ENCODE measurements at regions not wholly inside any gene's neighbourhood (a gene's known extent, or its start where the extent isn't known, plus 50 kb on each side); places are given as distances from the start of the nearest gene placed in this dataset.

DNA sequence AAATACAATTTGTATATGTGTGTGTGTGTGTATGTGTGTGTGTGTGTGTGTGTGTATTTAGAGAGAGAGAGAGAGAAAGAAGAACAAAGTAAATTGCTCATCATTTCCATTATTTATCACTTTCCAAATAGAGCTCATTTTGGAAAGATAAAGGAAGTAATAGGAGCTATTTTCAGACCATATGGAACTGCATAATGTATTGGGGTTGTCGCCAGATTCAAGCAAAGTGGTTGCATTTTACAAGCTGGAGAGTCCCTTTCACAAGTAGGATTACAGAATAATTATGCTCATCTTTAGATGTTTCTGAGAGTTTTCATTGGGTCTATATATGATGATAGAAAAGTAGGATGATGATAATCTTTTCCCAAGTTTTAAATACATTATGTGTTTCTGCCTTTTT, 842.7 kb upstream of the SLC10A2 start:
- Mint-ChIP-seq H3K4me1 (ENCODE audit: low read depth, unreplicated experiment) (no peaks in the 10 kb centered on the region), H3K4me3 (ENCODE audit: unreplicated experiment) (no peak overlapping the region), H3K27ac (ENCODE audit: unreplicated experiment) (no peak overlapping the region), H3K9me3 (ENCODE audit: unreplicated experiment) (no peaks in the 10 kb centered on the region), H3K27me3 (ENCODE audit: unreplicated experiment) (no peaks in the 10 kb centered on the region), H3K36me3 (ENCODE audit: unreplicated experiment) (no peaks in the 10 kb centered on the region)
- TF ChIP-seq, protein P1, sequence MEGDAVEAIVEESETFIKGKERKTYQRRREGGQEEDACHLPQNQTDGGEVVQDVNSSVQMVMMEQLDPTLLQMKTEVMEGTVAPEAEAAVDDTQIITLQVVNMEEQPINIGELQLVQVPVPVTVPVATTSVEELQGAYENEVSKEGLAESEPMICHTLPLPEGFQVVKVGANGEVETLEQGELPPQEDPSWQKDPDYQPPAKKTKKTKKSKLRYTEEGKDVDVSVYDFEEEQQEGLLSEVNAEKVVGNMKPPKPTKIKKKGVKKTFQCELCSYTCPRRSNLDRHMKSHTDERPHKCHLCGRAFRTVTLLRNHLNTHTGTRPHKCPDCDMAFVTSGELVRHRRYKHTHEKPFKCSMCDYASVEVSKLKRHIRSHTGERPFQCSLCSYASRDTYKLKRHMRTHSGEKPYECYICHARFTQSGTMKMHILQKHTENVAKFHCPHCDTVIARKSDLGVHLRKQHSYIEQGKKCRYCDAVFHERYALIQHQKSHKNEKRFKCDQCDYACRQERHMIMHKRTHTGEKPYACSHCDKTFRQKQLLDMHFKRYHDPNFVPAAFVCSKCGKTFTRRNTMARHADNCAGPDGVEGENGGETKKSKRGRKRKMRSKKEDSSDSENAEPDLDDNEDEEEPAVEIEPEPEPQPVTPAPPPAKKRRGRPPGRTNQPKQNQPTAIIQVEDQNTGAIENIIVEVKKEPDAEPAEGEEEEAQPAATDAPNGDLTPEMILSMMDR (IDR thresholded peaks at IDR 0.05; ENCODE audit: partially characterized antibody, unreplicated experiment) = no peak
- DNase-seq = no peak

DNA sequence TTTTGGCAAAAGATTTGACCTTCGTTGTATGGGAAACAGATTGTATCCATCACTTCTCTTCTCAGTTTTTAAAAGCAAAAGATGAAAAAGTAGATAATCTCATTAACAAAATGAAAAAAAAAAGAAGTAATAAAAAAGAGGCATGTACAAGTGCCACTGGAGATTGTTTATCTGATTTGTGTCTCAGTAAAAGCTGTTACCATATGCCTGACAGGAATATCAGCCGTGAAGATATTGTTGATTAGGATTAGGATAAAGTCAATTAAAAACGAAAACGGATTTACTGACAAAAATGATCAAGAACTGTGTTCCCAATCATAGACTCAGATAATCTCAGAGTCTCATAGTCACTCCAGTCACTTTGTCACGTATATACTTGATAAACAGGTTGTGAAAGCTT, 842.1 kb upstream of the SLC10A2 start:
- Mint-ChIP-seq H3K36me3 (ENCODE audit: unreplicated experiment) (no peaks in the 10 kb centered on the region), H3K4me1 (ENCODE audit: low read depth, unreplicated experiment) (no peaks in the 10 kb centered on the region), H3K4me3 (ENCODE audit: unreplicated experiment) (no peak overlapping the region), H3K27me3 (ENCODE audit: unreplicated experiment) (no peaks in the 10 kb centered on the region), H3K9me3 (ENCODE audit: unreplicated experiment) (no peaks in the 10 kb centered on the region), H3K27ac (ENCODE audit: unreplicated experiment) (no peak overlapping the region)
- TF ChIP-seq, protein P1 (IDR thresholded peaks at IDR 0.05; ENCODE audit: partially characterized antibody, unreplicated experiment) = no peak
- DNase-seq = no peak

DNA sequence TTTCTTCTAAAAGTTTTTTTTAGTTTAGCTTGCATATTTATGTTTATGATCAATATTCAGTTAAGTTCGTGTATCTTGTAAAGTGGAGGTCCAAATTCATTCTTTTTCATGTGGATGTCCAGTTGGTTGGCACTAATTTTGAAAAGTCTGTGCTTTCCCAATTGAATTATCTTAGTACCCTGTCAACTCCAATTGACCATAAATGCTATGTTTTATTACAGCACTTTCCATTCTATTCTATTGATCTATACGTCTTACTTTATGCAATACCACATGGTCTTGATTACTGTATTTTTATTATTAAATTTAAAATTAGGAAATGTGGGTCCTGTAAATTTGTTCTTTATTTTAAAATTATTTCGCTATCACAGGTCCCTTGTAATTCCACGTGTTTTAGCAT, 837.6 kb upstream of the SLC10A2 start:
- no peak overlapping the region for H3K27ac Mint-ChIP-seq (ENCODE audit: unreplicated experiment)
- TF ChIP-seq, protein P1 (IDR thresholded peaks at IDR 0.05; ENCODE audit: partially characterized antibody, unreplicated experiment) = no peak
- no peaks in the 10 kb centered on the region for H3K27me3 Mint-ChIP-seq (ENCODE audit: unreplicated experiment)
- no peak overlapping the region for H3K4me3 Mint-ChIP-seq (ENCODE audit: unreplicated experiment)
- H3K36me3 Mint-ChIP-seq (ENCODE audit: unreplicated experiment) = no peaks in the 10 kb centered on the region
- no peak for DNase-seq
- H3K4me1 Mint-ChIP-seq (ENCODE audit: low read depth, unreplicated experiment) = no peaks in the 10 kb centered on the region
- no peaks in the 10 kb centered on the region for H3K9me3 Mint-ChIP-seq (ENCODE audit: unreplicated experiment)

DNA sequence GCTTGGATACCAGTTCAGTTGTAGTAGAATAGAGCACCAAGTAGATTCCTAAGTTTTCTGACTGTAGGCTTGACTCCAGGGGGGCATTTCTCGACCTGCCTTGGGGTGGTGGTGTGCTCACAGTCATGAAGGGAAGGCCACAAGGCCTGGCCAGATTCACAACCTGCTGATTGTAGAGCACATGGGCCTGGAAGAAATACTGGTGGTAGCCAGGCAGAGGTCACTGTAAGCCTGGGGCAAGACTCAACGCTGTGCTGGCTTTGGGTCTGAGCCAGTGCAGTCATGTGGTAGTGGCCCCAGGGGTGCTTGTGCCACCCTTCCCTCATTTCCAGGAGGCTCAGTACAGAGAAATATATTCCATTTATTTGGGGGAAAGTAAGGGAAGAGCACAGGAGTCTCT, 832.3 kb upstream of the SLC10A2 start:
- H3K27ac Mint-ChIP-seq (ENCODE audit: unreplicated experiment) = no peak overlapping the region
- TF ChIP-seq, protein P1 (IDR thresholded peaks at IDR 0.05; ENCODE audit: partially characterized antibody, unreplicated experiment) = no peak
- no peak for DNase-seq
- H3K36me3 Mint-ChIP-seq (ENCODE audit: unreplicated experiment) = no peaks in the 10 kb centered on the region
- H3K27me3 Mint-ChIP-seq (ENCODE audit: unreplicated experiment) = no peaks in the 10 kb centered on the region
- H3K4me3 Mint-ChIP-seq (ENCODE audit: unreplicated experiment) = no peak overlapping the region
- H3K9me3 Mint-ChIP-seq (ENCODE audit: unreplicated experiment) = no peaks in the 10 kb centered on the region
- no peaks in the 10 kb centered on the region for H3K4me1 Mint-ChIP-seq (ENCODE audit: low read depth, unreplicated experiment)

DNA sequence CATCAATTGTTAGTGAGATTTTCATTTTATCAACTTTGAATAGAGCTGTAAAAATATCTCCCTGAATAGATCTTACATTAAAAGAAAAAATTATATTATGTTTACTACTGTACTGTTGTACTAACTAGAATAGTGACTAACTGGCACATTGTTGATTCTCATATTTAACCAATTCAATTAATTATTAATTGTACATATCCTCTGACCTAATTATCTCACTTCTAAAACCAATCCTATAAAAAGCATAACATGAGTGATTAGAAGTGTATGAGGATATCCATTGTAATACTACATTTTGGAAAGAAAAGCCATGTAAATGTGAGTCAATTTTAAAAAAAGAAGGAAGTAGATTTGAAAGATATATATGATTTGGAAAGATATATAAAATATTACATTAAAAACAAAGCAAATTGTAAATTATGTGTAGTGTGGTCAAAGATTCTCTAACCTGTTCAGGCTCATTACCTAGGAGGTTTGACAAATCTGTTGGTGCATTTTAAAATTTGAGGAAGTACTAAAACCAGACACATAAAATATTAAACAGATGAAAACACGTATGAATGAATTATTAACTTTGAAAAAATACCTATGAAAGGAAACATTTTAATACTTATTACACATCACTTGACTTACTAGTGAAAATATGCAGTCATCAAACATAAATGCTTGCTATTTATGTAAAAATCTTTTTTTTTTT, 829.8 kb upstream of the SLC10A2 start:
- no peaks in the 10 kb centered on the region for H3K4me1 Mint-ChIP-seq (ENCODE audit: low read depth, unreplicated experiment)
- no peak overlapping the region for H3K27ac Mint-ChIP-seq (ENCODE audit: unreplicated experiment)
- H3K27me3 Mint-ChIP-seq (ENCODE audit: unreplicated experiment) = no peaks in the 10 kb centered on the region
- TF ChIP-seq, protein P1 (IDR thresholded peaks at IDR 0.05; ENCODE audit: partially characterized antibody, unreplicated experiment) = no peak
- DNase-seq = no peak
- H3K4me3 Mint-ChIP-seq (ENCODE audit: unreplicated experiment) = no peak overlapping the region
- no peaks in the 10 kb centered on the region for H3K36me3 Mint-ChIP-seq (ENCODE audit: unreplicated experiment)
- no peaks in the 10 kb centered on the region for H3K9me3 Mint-ChIP-seq (ENCODE audit: unreplicated experiment)
